Ovary (tissue), 7 donors: ENCODE measurements at regions not wholly inside any gene's neighbourhood (a gene's known extent, or its start where the extent isn't known, plus 50 kb on each side); places are given as distances from the start of the nearest gene placed in this dataset.
"Not testable (repeated sequence)": the region's sequence is repeated elsewhere in the genome, so short reads cannot be mapped to it uniquely, and the experiment has no call there.

Experiments
- DNase-seq, 5 donors: peaks; one replicate each; pipeline ENCODE4 v3.0.0-alpha.2; 2019 to 2020
- H3K27ac ChIP-seq, 2 donors: fragments of 200-600 bp; one replicate each; pipeline versions ENCODE4 v1.5.1 to v1.8.0; 2019 to 2022
- H3K27me3 ChIP-seq: fragments of 200-600 bp; one replicate; pipeline ENCODE4 v1.8.0; 2022
- H3K36me3 ChIP-seq: fragments of 200-600 bp; sonication (generic); one replicate; pipeline ENCODE4 v1.5.1; 2019
- H3K4me1 ChIP-seq: one replicate; pipeline ENCODE4 v1.8.1; 2013; ENCODE audit warnings: mild to moderate bottlenecking, moderate library complexity; ENCODE audit not compliant: insufficient read depth
- H3K4me3 ChIP-seq: fragments of 200-600 bp; sonication (generic); one replicate; pipeline ENCODE4 v1.5.1; 2017
- H3K9me3 ChIP-seq, 2 donors: fragments of 200-600 bp in 1 of 2; sonication (generic) in 1 of 2; one replicate each; pipeline versions ENCODE4 v1.5.1 to v1.8.1; 2013 to 2019; ENCODE audit warnings: mild to moderate bottlenecking in 1 of 2, moderate library complexity in 1 of 2
- EP300 ChIP-seq: sonication (generic); formaldehyde crosslinking; IDR thresholded peaks from one replicate; pipeline ENCODE4 v1.6.1; 2017; ENCODE audit warnings: antibody characterized with exemption
- POLR2A ChIP-seq: fragments of 450-650 bp; IDR thresholded peaks from one replicate; pipeline ENCODE4 v1.6.1; 2017; ENCODE audit warnings: antibody characterized with exemption, mild to moderate bottlenecking, moderate library complexity
- WGBS, 3 donors: extraction: QIAGEN DNeasy Blood & Tissue Kit in 1 of 3; methylation state at CpG; one replicate each; pipeline versions ENCODE4 v1.1.5 to v1.1.7; 2013 to 2017; 5-methylcytosine and 5-hydroxymethylcytosine counted together
- intact Hi-C, 4 donors: fragments of 100-400 bp; cut with DNase I; formaldehyde crosslinking; loops; one replicate each; pipeline versions ENCODE4 v1.11.0 to v1.15.1; 2022 to 2023
- TF ChIP-seq, protein P1 (sequence below), 3 donors: fragments of 450-650 bp in 2 of 3; fragments of 200-600 bp in 1 of 3; IDR thresholded peaks; one replicate each; pipeline versions ENCODE4 v1.5.1 to v1.8.0; 2016 to 2022; ENCODE audit warnings: antibody characterized with exemption in 3 of 3, mild to moderate bottlenecking in 1 of 3
- donor health status: DM: no; HTN: no; CAD: no; lungs with moderate emphysema.
- donor health status: DM: no; HTN: no; CAD: no.
- donor health status: Bipolar disorder and iron deficiency.
- donor health status: DM: no; HTN: no; CAD: no.
- donor health status: DM: yes; HTN: yes; CAD: no.

DNA sequence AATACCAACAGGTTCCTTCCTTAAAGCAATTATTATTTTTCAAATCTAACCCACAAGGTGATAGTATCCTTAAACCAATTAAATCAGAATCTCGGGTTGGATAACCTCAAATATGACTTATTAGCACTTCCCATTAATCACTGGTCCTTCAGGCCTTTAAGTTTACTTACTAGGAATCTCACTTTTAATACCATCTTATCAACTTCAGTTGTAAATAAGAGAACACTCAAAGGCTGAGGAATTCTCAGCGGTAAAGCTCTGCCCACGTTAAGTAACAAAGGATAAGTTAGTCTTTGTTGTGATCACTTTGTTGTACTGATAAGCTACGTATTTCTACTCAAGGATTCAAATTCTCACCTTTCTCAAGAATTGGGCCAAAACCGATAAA lies 82.0 kb downstream of the OR2B2 start:
- H3K27me3 ChIP-seq: no peaks in the 10 kb centered on the region
- intact Hi-C loops: no loop called here

DNA sequence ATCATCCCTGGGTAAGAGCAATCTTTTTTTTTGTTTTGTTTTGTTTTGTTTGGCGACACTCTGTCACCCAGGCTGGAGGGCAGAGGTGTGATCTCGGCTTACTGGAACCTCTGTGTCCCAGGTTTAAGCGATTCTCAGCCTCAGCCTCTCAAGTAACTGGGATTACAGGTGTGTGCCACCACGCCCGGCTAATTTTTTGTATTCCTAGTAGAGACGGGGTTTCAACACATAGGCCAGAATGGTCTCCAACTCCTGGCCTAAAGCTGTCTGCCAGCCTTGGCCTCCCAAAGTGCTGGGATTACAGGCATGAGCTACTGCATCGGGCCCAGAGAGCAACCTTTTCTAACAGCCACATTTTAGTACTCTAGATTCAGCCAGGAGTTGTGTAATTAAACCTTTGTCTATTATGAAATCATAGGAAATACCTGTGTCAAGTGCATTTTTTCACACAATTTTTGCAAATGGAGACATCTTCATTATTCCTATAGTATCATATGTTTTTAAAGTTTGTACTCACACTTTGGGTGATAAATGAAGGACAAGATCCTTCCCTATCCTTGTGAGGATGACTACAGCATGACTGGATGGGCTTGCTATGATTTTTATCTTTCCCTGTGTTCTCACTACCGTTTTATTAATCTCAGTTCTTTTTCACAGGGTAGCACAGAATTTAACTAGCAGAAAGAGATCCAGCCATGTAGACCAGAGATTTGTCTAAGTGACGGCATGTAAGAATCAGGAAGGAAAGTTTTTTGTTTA lies 82.6 kb downstream of the OR2B2 start:
- Histone ChIP-seq H3K27me3 (no peaks in the 10 kb centered on the region), H3K27ac (no peak overlapping the region), H3K9me3 (no peaks in the 10 kb centered on the region), H3K4me3 (no peak overlapping the region), H3K36me3 (no peaks in the 10 kb centered on the region), H3K4me1 (no peaks in the 10 kb centered on the region)
- intact Hi-C loops: no loop called here
- DNase-seq: no peak
- TF ChIP-seq, protein P1, sequence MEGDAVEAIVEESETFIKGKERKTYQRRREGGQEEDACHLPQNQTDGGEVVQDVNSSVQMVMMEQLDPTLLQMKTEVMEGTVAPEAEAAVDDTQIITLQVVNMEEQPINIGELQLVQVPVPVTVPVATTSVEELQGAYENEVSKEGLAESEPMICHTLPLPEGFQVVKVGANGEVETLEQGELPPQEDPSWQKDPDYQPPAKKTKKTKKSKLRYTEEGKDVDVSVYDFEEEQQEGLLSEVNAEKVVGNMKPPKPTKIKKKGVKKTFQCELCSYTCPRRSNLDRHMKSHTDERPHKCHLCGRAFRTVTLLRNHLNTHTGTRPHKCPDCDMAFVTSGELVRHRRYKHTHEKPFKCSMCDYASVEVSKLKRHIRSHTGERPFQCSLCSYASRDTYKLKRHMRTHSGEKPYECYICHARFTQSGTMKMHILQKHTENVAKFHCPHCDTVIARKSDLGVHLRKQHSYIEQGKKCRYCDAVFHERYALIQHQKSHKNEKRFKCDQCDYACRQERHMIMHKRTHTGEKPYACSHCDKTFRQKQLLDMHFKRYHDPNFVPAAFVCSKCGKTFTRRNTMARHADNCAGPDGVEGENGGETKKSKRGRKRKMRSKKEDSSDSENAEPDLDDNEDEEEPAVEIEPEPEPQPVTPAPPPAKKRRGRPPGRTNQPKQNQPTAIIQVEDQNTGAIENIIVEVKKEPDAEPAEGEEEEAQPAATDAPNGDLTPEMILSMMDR (IDR thresholded peaks at IDR 0.05): no peak
- TF ChIP-seq EP300 (no peak), POLR2A (no peak)
- WGBS, 3 donors: 89 to 93% (median 90%) methylated on average over 9 of the region's 9 CpGs

More for the DNA sequence above, 82.0 kb downstream of the OR2B2 start:
- Histone ChIP-seq H3K4me1 (no peaks in the 10 kb centered on the region), H3K4me3 (no peak overlapping the region), H3K36me3 (no peaks in the 10 kb centered on the region), H3K27ac (no peak overlapping the region), H3K9me3 (no peaks in the 10 kb centered on the region)
- TF ChIP-seq, protein P1 (IDR thresholded peaks at IDR 0.05): no peak
- no peak for TF ChIP-seq POLR2A
- 48 to 60% (median 53%) methylated on average over 5 of the region's 5 CpGs for WGBS, 3 donors
- no peak for DNase-seq

GRCh38 chr6:27827477-27827876 lies 84.7 kb downstream of the OR2B2 start:
- H3K4me3 ChIP-seq, H3K36me3 ChIP-seq, DNase-seq, H3K4me1 ChIP-seq, H3K9me3 ChIP-seq, intact Hi-C loops, H3K27me3 ChIP-seq, H3K27ac ChIP-seq: not testable (repeated sequence)
- WGBS, 3 donors: 52 to 59% methylated on average over 15 to 30 of the region's 35 CpGs; no CpG with 5 or more reads in 1 of the 3 donors

DNA sequence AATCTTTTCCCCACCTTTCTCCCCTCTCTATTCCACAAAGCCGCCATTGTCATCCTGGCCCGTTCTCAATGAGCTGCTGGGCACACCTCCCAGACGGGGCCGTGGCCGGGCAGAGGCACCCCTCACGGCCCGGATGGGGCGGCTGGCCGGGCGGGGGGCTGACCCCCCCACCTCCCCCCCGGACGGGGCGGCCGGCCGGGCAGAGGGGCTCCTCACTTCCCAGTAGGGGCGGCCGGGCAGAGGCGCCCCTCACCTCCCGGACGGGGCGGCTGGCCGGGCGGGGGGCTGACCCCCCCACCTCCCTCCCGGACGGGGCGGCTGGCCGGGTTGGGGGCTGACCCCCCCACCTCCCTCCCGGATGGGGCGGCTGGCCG lies 85.6 kb downstream of the OR2B2 start:
- H3K4me3 ChIP-seq, DNase-seq, intact Hi-C loops, H3K4me1 ChIP-seq, H3K9me3 ChIP-seq, H3K27me3 ChIP-seq, H3K27ac ChIP-seq, H3K36me3 ChIP-seq: not testable (repeated sequence)
- 6 to 45% (median 45%) methylated on average over 8 to 20 of the region's 30 CpGs for WGBS, 3 donors

GRCh38 chr6:27825848-27826611 lies 86.2 kb downstream of the OR2B2 start:
- WGBS, 3 donors: 71 to 77% (median 72%) methylated on average over 14 to 15 of the region's 15 CpGs
- DNase-seq, H3K4me1 ChIP-seq, H3K27me3 ChIP-seq, H3K27ac ChIP-seq, H3K9me3 ChIP-seq, H3K4me3 ChIP-seq, intact Hi-C loops, H3K36me3 ChIP-seq: not testable (repeated sequence)
